HFFc6 (cell line): ENCODE measurements at regions not wholly inside any gene's neighbourhood (a gene's known extent, or its start where the extent isn't known, plus 50 kb on each side); places are given as distances from the start of the nearest gene placed in this dataset.

Source experiments
- DNase-seq: peaks from one replicate; pipeline ENCODE4 v3.0.0-alpha.2; 2018
- H3K27ac Mint-ChIP-seq: 2 replicates; pipeline ENCODE4 v1.8.0; 2020; ENCODE audit warnings: mild to moderate bottlenecking, mixed read lengths
- H3K27me3 Mint-ChIP-seq: 2 replicates; pipeline ENCODE4 v1.8.0; 2021; ENCODE audit warnings: mild to moderate bottlenecking, moderate library complexity, mixed read lengths; ENCODE audit not compliant: insufficient read depth
- H3K36me3 Mint-ChIP-seq: 2 replicates; pipeline ENCODE4 v1.8.0; 2021; ENCODE audit warnings: low read depth, mixed read lengths
- H3K4me1 Mint-ChIP-seq: 2 replicates; pipeline ENCODE4 v1.8.0; 2020; ENCODE audit warnings: low read depth, mixed read lengths
- H3K4me3 Mint-ChIP-seq: 2 replicates; pipeline ENCODE4 v1.8.0; 2020; ENCODE audit warnings: mild to moderate bottlenecking, moderate library complexity, mixed read lengths
- H3K9me3 Mint-ChIP-seq: 2 replicates; pipeline ENCODE4 v1.8.0; 2020; ENCODE audit warnings: mild to moderate bottlenecking, mixed read lengths
- CTCF ChIP-seq: fragments of 200-600 bp; sonication (generic); IDR thresholded peaks from 2 replicates; pipeline ENCODE4 v1.5.0; 2021; ENCODE audit warnings: antibody characterized with exemption, mild to moderate bottlenecking

DNA sequence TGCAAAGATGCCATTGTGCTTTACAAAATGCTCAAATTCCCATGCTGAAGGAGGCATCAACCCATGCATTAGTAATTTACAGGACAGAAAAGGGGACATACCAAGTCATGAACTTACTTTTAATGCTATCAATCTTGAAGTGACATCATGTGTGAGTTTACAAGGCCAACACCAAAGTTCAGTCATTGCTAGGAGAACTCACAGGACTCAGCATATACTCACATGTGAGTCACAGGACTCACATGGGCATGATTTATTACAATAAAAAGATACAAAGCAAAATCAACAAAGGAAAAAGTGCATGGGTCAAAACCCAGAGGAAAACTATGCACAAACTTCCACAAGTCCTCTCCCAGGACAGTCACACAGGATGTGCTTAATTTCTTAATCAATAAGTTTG is 1656.0 kb downstream of the MRPL39 start:
- H3K4me1 Mint-ChIP-seq, result no peaks in the 10 kb centered on the region
- no peak for DNase-seq
- no peak overlapping the region for H3K27ac Mint-ChIP-seq
- no peak for TF ChIP-seq CTCF
- H3K9me3 Mint-ChIP-seq, result peaks cover 43% of the 10 kb centered on the region
- H3K27me3 Mint-ChIP-seq, result no peaks in the 10 kb centered on the region
- H3K4me3 Mint-ChIP-seq, result no peak overlapping the region
- peaks cover 4% of the 10 kb centered on the region; the same call in 1 of the 2 replicates for H3K36me3 Mint-ChIP-seq

GRCh38 chr21:23950344-23950743 is 1656.9 kb downstream of the MRPL39 start:
- H3K9me3 Mint-ChIP-seq, result peaks cover 41% of the 10 kb centered on the region
- TF ChIP-seq CTCF, result no peak
- DNase-seq, result no peak
- H3K27ac Mint-ChIP-seq, result no peak overlapping the region
- no peak overlapping the region for H3K4me3 Mint-ChIP-seq
- no peaks in the 10 kb centered on the region for H3K27me3 Mint-ChIP-seq
- H3K4me1 Mint-ChIP-seq, result no peaks in the 10 kb centered on the region
- peaks cover 4% of the 10 kb centered on the region; the same call in 1 of the 2 replicates for H3K36me3 Mint-ChIP-seq

GRCh38 chr21:23949493-23949892 is 1657.8 kb downstream of the MRPL39 start:
- no peak overlapping the region for H3K27ac Mint-ChIP-seq
- no peaks in the 10 kb centered on the region for H3K27me3 Mint-ChIP-seq
- no peaks in the 10 kb centered on the region for H3K4me1 Mint-ChIP-seq
- no peak for DNase-seq
- TF ChIP-seq CTCF, result no peak
- peaks cover 42% of the 10 kb centered on the region for H3K9me3 Mint-ChIP-seq
- H3K4me3 Mint-ChIP-seq, result no peak overlapping the region
- peaks cover 4% of the 10 kb centered on the region; the same call in 1 of the 2 replicates for H3K36me3 Mint-ChIP-seq

DNA sequence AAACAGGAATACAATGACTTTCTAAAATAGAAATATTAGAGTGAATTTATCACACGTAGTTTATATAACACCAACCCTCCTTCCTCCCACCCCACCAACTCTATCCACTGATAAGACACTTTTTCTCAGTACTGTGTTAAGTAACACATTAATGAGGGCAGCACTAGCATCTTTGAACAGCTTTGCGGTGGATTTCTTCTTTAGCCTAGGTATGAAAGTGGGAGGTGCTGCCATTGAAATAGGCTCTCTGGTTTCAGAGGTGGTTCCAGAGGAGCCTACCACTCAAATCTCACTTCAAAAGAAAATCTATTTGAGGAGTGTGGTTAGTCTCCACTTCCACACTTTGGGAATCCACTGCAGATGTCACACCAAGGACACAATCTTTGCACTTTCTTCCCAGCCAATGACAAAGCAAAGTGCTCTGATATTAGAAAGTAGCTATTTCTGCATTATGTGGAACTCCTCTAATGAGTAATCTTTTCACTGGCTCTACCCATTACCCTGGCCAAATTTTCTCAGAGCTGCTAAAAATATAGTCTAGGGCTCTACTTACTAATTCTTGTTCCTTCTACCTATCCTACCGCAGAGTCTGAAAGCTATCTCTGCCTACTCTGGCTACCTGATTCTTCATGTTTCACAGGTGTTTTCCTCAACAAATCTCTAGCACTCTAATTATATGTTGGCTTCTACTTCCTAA is 1667.8 kb downstream of the MRPL39 start:
- TF ChIP-seq CTCF, result no peak
- no peaks in the 10 kb centered on the region for H3K27me3 Mint-ChIP-seq
- peaks cover 5% of the 10 kb centered on the region; the same call in 1 of the 2 replicates for H3K36me3 Mint-ChIP-seq
- no peaks in the 10 kb centered on the region for H3K4me1 Mint-ChIP-seq
- peaks cover 44% of the 10 kb centered on the region for H3K9me3 Mint-ChIP-seq
- DNase-seq, result no peak
- H3K4me3 Mint-ChIP-seq, result no peak overlapping the region
- H3K27ac Mint-ChIP-seq, result no peak overlapping the region

DNA sequence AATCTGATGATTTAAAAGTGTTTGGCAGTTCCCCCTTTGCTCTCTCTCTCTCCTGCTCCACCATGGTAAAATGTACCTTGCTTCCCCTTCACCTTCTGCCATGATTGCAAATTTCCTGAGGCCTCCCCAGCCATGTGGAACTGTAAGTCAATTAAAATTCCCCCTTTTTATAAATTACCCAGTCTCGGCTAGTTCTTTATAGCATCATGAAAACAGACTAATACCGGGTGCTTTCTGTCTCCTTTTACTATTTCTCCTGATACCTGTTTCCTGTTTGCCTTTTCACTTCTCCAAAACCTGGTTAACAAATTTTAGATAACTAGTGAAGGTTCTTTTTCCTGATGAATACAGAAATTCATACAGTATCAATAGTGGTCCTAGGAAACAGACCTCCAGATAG is 1670.3 kb downstream of the MRPL39 start:
- Mint-ChIP-seq H3K36me3 (peaks cover 5% of the 10 kb centered on the region; the same call in 1 of the 2 replicates), H3K9me3 (peaks cover 55% of the 10 kb centered on the region), H3K27ac (no peak overlapping the region), H3K4me1 (no peaks in the 10 kb centered on the region), H3K4me3 (no peak overlapping the region), H3K27me3 (no peaks in the 10 kb centered on the region)
- TF ChIP-seq CTCF, result no peak
- DNase-seq, result no peak
